ENCODE measurements at regions not wholly inside any gene's neighbourhood (a gene's known extent, or its start where the extent isn't known, plus 50 kb on each side); places are given as distances from the start of the nearest gene placed in this dataset.

DNA sequence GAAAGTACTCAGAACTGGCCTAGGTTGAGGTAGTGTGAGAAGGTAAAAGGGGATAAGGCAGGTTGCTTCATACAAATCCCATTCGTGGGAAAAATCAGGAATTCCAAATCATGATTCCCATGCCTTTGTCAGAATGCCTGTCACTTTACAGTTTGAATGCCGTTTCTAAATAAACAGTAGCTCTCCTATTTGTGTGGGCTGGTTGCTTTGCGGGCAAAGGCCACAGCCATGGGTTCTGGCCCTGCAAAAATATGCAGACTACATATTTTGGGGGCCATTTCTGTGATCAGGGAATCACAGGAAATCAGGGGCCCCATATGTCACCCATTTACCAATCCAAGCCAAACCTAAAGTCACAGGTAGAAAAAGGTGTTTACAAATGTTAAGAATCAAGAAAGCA lies 161.3 kb upstream of the BMP4 start:
- Histone ChIP-seq H3K23me2 (ENCODE audit: low read depth, low read length) (no peaks in the 10 kb centered on the region), H3K79me1 (ENCODE audit: low read depth, low read length) (no peaks in the 10 kb centered on the region), H3K18ac (ENCODE audit: extremely low read depth, low read length) (no peak overlapping the region), H4K5ac (ENCODE audit: insufficient read length, low read depth, low read length) (no peak overlapping the region), H2BK12ac (ENCODE audit: low read depth, low read length) (no peak overlapping the region), H3K56ac (replicated peaks; ENCODE audit: insufficient read length, low read depth, low read length) (no peak overlapping the region), H3K9ac (replicated peaks in 1 of 4; ENCODE audit: extremely low read depth in 1 of 4, low read depth in 3 of 4, low read length in 3 of 4) (no peak overlapping the region), H3K27me3 (replicated peaks in 1 of 4; ENCODE audit: control insufficient read depth in 3 of 4, extremely low read depth in 1 of 4, insufficient read depth in 3 of 4, low read length in 3 of 4) (no peaks in the 10 kb centered on the region), H2BK5ac (ENCODE audit: low read depth, low read length) (no peak overlapping the region), H3K79me2 (ENCODE audit: control insufficient read depth in 1 of 2, insufficient read depth in 2 of 2, low read length in 2 of 2) (no peaks in the 10 kb centered on the region), H3K23ac (ENCODE audit: insufficient read length) (no peak overlapping the region), H2BK20ac (ENCODE audit: low read length) (no peak overlapping the region), H2BK15ac (ENCODE audit: low read length) (no peak overlapping the region), H4K20me1 (replicated peaks in 1 of 2; ENCODE audit: control insufficient read depth in 1 of 2, insufficient read depth in 2 of 2, low read length in 2 of 2) (no peaks in the 10 kb centered on the region), H3K27ac (ENCODE audit: low read depth, low read length) (no peak overlapping the region), H4K91ac (replicated peaks; ENCODE audit: insufficient read length, low read length) (no peak overlapping the region), H3K4me2 (ENCODE audit: insufficient read depth in 1 of 2, low read depth in 2 of 2, low read length in 2 of 2) (no peak overlapping the region), H3K36me3 (ENCODE audit: control insufficient read depth in 2 of 4, insufficient read depth in 4 of 4, low read length in 3 of 4) (no peaks in the 10 kb centered on the region), H3K4me1 (replicated peaks in 1 of 4; ENCODE audit: control insufficient read depth in 3 of 4, insufficient read depth in 4 of 4, low read length in 3 of 4) (no peaks in the 10 kb centered on the region), H2BK120ac (replicated peaks; ENCODE audit: low read depth, low read length) (no peak overlapping the region), H3K4me3 (ENCODE audit: extremely low read depth in 1 of 4, insufficient read depth in 2 of 4, low read depth in 3 of 4, low read length in 4 of 4) (no peak overlapping the region), H2AFZ (ENCODE audit: low read length) (no peak overlapping the region), H3K4ac (replicated peaks; ENCODE audit: insufficient read length, low read depth, low read length) (no peak overlapping the region), H3K14ac (ENCODE audit: insufficient read length) (no peak overlapping the region), H4K8ac (ENCODE audit: extremely low read depth, insufficient read depth, low read length) (no peak overlapping the region), H2AK5ac (ENCODE audit: low read depth, low read length) (no peak overlapping the region), H3K9me3 (ENCODE audit: insufficient read depth in 2 of 2, low read depth in 1 of 2, low read length in 1 of 2) (no peaks in the 10 kb centered on the region)
- TF ChIP-seq ZNF274 (IDR thresholded peaks at IDR 0.05; ENCODE audit: borderline replicate concordance, extremely low read depth, low read length) = no peak
- no peak for TF ChIP-seq POLR2AphosphoS5 (IDR thresholded peaks at IDR 0.05; ENCODE audit: low read depth, low read length)
- TF ChIP-seq CHD1 (IDR thresholded peaks at IDR 0.05; ENCODE audit: low read depth, low read length) = no peak
- TF ChIP-seq RXRA (IDR thresholded peaks at IDR 0.05; ENCODE audit: insufficient read depth, low read depth, low read length) = no peak
- no peak for TF ChIP-seq GTF2F1 (IDR thresholded peaks at IDR 0.05; ENCODE audit: borderline replicate concordance, low read depth, low read length)
- no peak for TF ChIP-seq CREB1 (IDR thresholded peaks at IDR 0.05)
- TF ChIP-seq EZH2 (IDR thresholded peaks at IDR 0.05; ENCODE audit: low read depth, low read length, severe bottlenecking) = no peak
- DNase-seq (ENCODE audit: low read depth in 1 of 2, low spot score in 2 of 2) (no peak), FAIRE-seq (no peak)
- 81% methylated on average over 3 of the region's 3 CpGs; no CpG with 5 or more reads in 1 of the 2 experiments for WGBS, 2 experiments (ENCODE audit: extremely low coverage in 1 of 2, insufficient coverage in 1 of 2, insufficient read length in 1 of 2, insufficient replicate concordance in 2 of 2, low coverage in 1 of 2, low lambda C conversion rate in 2 of 2, missing lambda C conversion rate in 1 of 2)
- CTCF ChIA-PET (ENCODE audit: partially characterized antibody) = interaction anchor here (0.9 kb wide), 2 partner anchors 8 to 116 kb away, joined by 3 read pairs; no protein-coding TSS in a partner anchor
- POLR2A ChIA-PET (ENCODE audit: partially characterized antibody) = no interaction called here
